Hindlimb muscle (tissue), 1 donor: ENCODE measurements at regions not wholly inside any gene's neighbourhood (a gene's known extent, or its start where the extent isn't known, plus 50 kb on each side); places are given as distances from the start of the nearest gene placed in this dataset.
"Not testable (repeated sequence)": the region's sequence is repeated elsewhere in the genome, so short reads cannot be mapped to it uniquely, and the experiment has no call there.

Experiments
- DNase-seq: peaks from one replicate; pipeline ENCODE4 v3.0.0-alpha.2; 2013

- no peak for DNase-seq
These were observed 228.6 kb downstream of the ZNF621 start for GRCh38 chr3:40753291-40753770.

- peak; percentile 66 for DNase-seq
These were observed 229.2 kb downstream of the ZNF621 start for GRCh38 chr3:40753951-40754350.

- DNase-seq, result no peak
These were observed 230.2 kb downstream of the ZNF621 start for GRCh38 chr3:40754994-40755393.

GRCh38 chr3:40756500-40756899 lies 231.7 kb downstream of the ZNF621 start:
- DNase-seq, result no peak

- DNase-seq, result not testable (repeated sequence)
These were observed 238.0 kb downstream of the ZNF621 start for GRCh38 chr3:40762771-40763170.

GRCh38 chr3:40763807-40764206 lies 239.0 kb downstream of the ZNF621 start:
- no peak for DNase-seq

- no peak for DNase-seq
These were observed 240.0 kb downstream of the ZNF621 start for GRCh38 chr3:40764747-40765146.

- peak; percentile 55 for DNase-seq
These were observed 241.1 kb downstream of the ZNF621 start for GRCh38 chr3:40765884-40766283.

- no peak for DNase-seq
These were observed 241.6 kb downstream of the ZNF621 start for GRCh38 chr3:40766396-40766795.

- DNase-seq, result no peak
These were observed 243.3 kb downstream of the ZNF621 start for GRCh38 chr3:40768046-40768445.

GRCh38 chr3:40768536-40768935 lies 243.8 kb downstream of the ZNF621 start:
- DNase-seq, result no peak

- no peak for DNase-seq
These were observed 245.3 kb downstream of the ZNF621 start for GRCh38 chr3:40770061-40770460.

- DNase-seq, result no peak
These were observed 246.4 kb downstream of the ZNF621 start for GRCh38 chr3:40771112-40771511.

- DNase-seq, result no peak
These were observed 254.3 kb downstream of the ZNF621 start for GRCh38 chr3:40779039-40779438.

GRCh38 chr3:40780291-40780924 lies 255.6 kb downstream of the ZNF621 start:
- peak; percentile 92 for DNase-seq

GRCh38 chr3:40780925-40781406 lies 256.2 kb downstream of the ZNF621 start:
- peak; percentile 91 for DNase-seq

- DNase-seq, result no peak
These were observed 257.5 kb downstream of the ZNF621 start for GRCh38 chr3:40782111-40782721.

GRCh38 chr3:40790746-40791145 lies 266.0 kb downstream of the ZNF621 start:
- DNase-seq, result no peak

GRCh38 chr3:40793730-40794129 lies 269.0 kb downstream of the ZNF621 start:
- no peak for DNase-seq

- DNase-seq, result no peak
These were observed 275.6 kb downstream of the ZNF621 start for GRCh38 chr3:40800343-40800742.

GRCh38 chr3:40801284-40801741 lies 276.6 kb downstream of the ZNF621 start:
- no peak for DNase-seq

GRCh38 chr3:40803311-40803710 lies 278.6 kb downstream of the ZNF621 start:
- no peak for DNase-seq

- no peak for DNase-seq
These were observed 280.7 kb downstream of the ZNF621 start for GRCh38 chr3:40805456-40805855.

- no peak for DNase-seq
These were observed 286.1 kb downstream of the ZNF621 start for GRCh38 chr3:40810813-40811212.
